Keratinocyte (primary cell): ENCODE measurements at regions not wholly inside any gene's neighbourhood (a gene's known extent, or its start where the extent isn't known, plus 50 kb on each side); places are given as distances from the start of the nearest gene placed in this dataset.

Experiments used
- DNase-seq: peaks from one replicate; pipeline ENCODE4 v3.0.0-alpha.2; 2011; ENCODE audit warnings: low read depth, missing footprints, low spot score
- FAIRE-seq: peaks from 2 replicates; lab custom pipeline; 2011; peaks lifted over from hg19 to GRCh38; lab: Jason Lieb, UNC
- H2AFZ ChIP-seq: 2 replicates; pipeline ENCODE4 v1.6.0; 2012; ENCODE audit warnings: low read length, control low read depth, inconsistent platforms; ENCODE audit not compliant: control insufficient read depth
- H3K27ac ChIP-seq: 2 replicates; pipeline ENCODE4 v1.5.1; 2011; ENCODE audit warnings: low read length; ENCODE audit not compliant: control insufficient read depth, insufficient read depth
- H3K27me3 ChIP-seq: 3 replicates; pipeline ENCODE4 v1.6.0; 2011; ENCODE audit warnings: low read length; ENCODE audit not compliant: control insufficient read depth, insufficient read depth; ENCODE audit errors: extremely low read depth
- H3K36me3 ChIP-seq, 2 experiments: 2 replicates in 1 of 2; 3 replicates in 1 of 2; pipeline ENCODE4 v1.5.1; 2011; ENCODE audit warnings: low read length in 2 of 2, mild to moderate bottlenecking in 1 of 2; ENCODE audit not compliant: control insufficient read depth in 2 of 2, insufficient read depth in 2 of 2; ENCODE audit errors: extremely low read depth in 1 of 2
- H3K4me1 ChIP-seq: 3 replicates; pipeline ENCODE4 v1.5.1; 2011; ENCODE audit warnings: low read length; ENCODE audit not compliant: control insufficient read depth, insufficient read depth; ENCODE audit errors: extremely low read depth
- H3K4me2 ChIP-seq: 3 replicates; pipeline ENCODE4 v1.6.0; 2011; ENCODE audit warnings: low read depth, low read length; ENCODE audit not compliant: control insufficient read depth, insufficient read depth; ENCODE audit errors: extremely low read depth
- H3K4me3 ChIP-seq, 3 experiments: fragments of 200-600 bp in 1 of 3; sonication (generic) in 1 of 3; 2 replicates in 2 of 3; 3 replicates in 1 of 3; pipeline ENCODE4 v1.5.1; 2011 to 2016; ENCODE audit warnings: low read length in 3 of 3, mild to moderate bottlenecking in 3 of 3, control low read depth in 2 of 3, inconsistent platforms in 1 of 3, low read depth in 1 of 3, mixed read lengths in 1 of 3, mixed run types in 1 of 3, moderate library complexity in 1 of 3; ENCODE audit not compliant: control insufficient read depth in 2 of 3, insufficient read depth in 2 of 3; ENCODE audit errors: extremely low read depth in 1 of 3
- H3K79me2 ChIP-seq: 2 replicates; pipeline ENCODE4 v1.6.0; 2012; ENCODE audit warnings: low read length; ENCODE audit not compliant: control insufficient read depth, insufficient read depth
- H3K9ac ChIP-seq: 3 replicates; pipeline ENCODE4 v1.6.0; 2011; ENCODE audit warnings: low read length; ENCODE audit not compliant: control insufficient read depth, insufficient read depth; ENCODE audit errors: extremely low read depth
- H3K9me1 ChIP-seq: 3 replicates; pipeline ENCODE4 v1.6.0; 2011; ENCODE audit warnings: low read length; ENCODE audit not compliant: control insufficient read depth, insufficient read depth; ENCODE audit errors: extremely low read depth
- H3K9me3 ChIP-seq: 2 replicates; pipeline ENCODE4 v1.5.1; 2012; ENCODE audit warnings: low read depth, low read length; ENCODE audit not compliant: control insufficient read depth
- H4K20me1 ChIP-seq: 3 replicates; pipeline ENCODE4 v1.6.0; 2011; ENCODE audit warnings: low read length; ENCODE audit not compliant: control insufficient read depth, insufficient read depth; ENCODE audit errors: extremely low read depth
- CTCF ChIP-seq, 3 experiments: IDR thresholded peaks in 1 of 3; conservative IDR thresholded peaks in 1 of 3; optimal IDR thresholded peaks in 1 of 3; 2 replicates in 2 of 3; 3 replicates in 1 of 3; pipeline versions ENCODE3 to v1.5.1; 2011; ENCODE audit warnings: low read length in 3 of 3, mild to moderate bottlenecking in 3 of 3, moderate library complexity in 2 of 3, control low read depth in 1 of 3, inconsistent platforms in 1 of 3; ENCODE audit not compliant: insufficient read depth in 2 of 3; ENCODE audit errors: extremely low read depth in 1 of 3
- EZH2 ChIP-seq: IDR thresholded peaks from one replicate; pipeline ENCODE4 v1.6.1; 2012; ENCODE audit warnings: inconsistent platforms, mild to moderate bottlenecking, low read length, moderate library complexity
- dilution Hi-C: fragments of 300-500 bp; cut with MboI; formaldehyde crosslinking; loops from one replicate; pipeline ENCODE4 v1.7.0; 2020; ENCODE audit warnings: low sequenced_read_pairs; ENCODE audit not compliant: extremely low pct_ligation_motif_present

GRCh38 chr16:66152823-66153393 lies 213.6 kb upstream of the CDH5 start:
- TF ChIP-seq EZH2 = no peak
- TF ChIP-seq CTCF (optimal IDR thresholded peaks at IDR 0.05 in 1 of 3, IDR thresholded peaks at IDR 0.05 in 1 of 3, conservative IDR thresholded peaks at IDR 0.05 in 1 of 3; ENCODE audit: extremely low read depth in 1 of 3, insufficient read depth in 2 of 3, low read length in 3 of 3) = no peak
- no peak for DNase-seq
- no peak overlapping the region for H3K4me3 ChIP-seq
- no peaks in the 10 kb centered on the region for H3K9me1 ChIP-seq
- dilution Hi-C loops = no loop called here
- no peaks in the 10 kb centered on the region for H3K4me1 ChIP-seq
- FAIRE-seq = no peak
- no peaks in the 10 kb centered on the region for H3K36me3 ChIP-seq
- H3K9me3 ChIP-seq = no peaks in the 10 kb centered on the region
- H2AFZ ChIP-seq = no peak overlapping the region
- no peak overlapping the region for H3K27ac ChIP-seq
- H3K79me2 ChIP-seq = no peaks in the 10 kb centered on the region
- no peaks in the 10 kb centered on the region for H3K27me3 ChIP-seq
- H4K20me1 ChIP-seq = no peaks in the 10 kb centered on the region
- no peak overlapping the region for H3K9ac ChIP-seq
- no peak overlapping the region for H3K4me2 ChIP-seq

- dilution Hi-C loops = no loop called here
- H3K27ac ChIP-seq = no peak overlapping the region
These were observed 214.3 kb upstream of the CDH5 start for GRCh38 chr16:66152181-66152580.

More at GRCh38 chr16:66152181-66152580, 214.3 kb upstream of the CDH5 start:
- Histone ChIP-seq H2AFZ (no peak overlapping the region), H3K36me3 (no peaks in the 10 kb centered on the region), H3K79me2 (no peaks in the 10 kb centered on the region), H3K9me1 (no peaks in the 10 kb centered on the region), H3K9ac (no peak overlapping the region), H3K4me1 (no peaks in the 10 kb centered on the region), H3K9me3 (no peaks in the 10 kb centered on the region), H3K4me2 (no peak overlapping the region), H3K4me3 (no peak overlapping the region), H4K20me1 (no peaks in the 10 kb centered on the region), H3K27me3 (peaks cover 1% of the 10 kb centered on the region)
- FAIRE-seq (no peak), DNase-seq (no peak)
- no peak for TF ChIP-seq EZH2
- TF ChIP-seq CTCF (optimal IDR thresholded peaks at IDR 0.05 in 1 of 3, IDR thresholded peaks at IDR 0.05 in 1 of 3, conservative IDR thresholded peaks at IDR 0.05 in 1 of 3; ENCODE audit: extremely low read depth in 1 of 3, insufficient read depth in 2 of 3, low read length in 3 of 3) = no peak
